A673 (cell line): ENCODE measurements at regions not wholly inside any gene's neighbourhood (a gene's known extent, or its start where the extent isn't known, plus 50 kb on each side); places are given as distances from the start of the nearest gene placed in this dataset.

ENCODE experiments used
- BruUV-seq: library from RNA; stranded (reverse); fragments of 400-500 nt; replicated peaks from 2 replicates; lab custom pipeline; 2021; lab: Mats Ljungman, UMichigan
- CTCF ChIA-PET: fragments of 300-600 bp; sonication (Branson Sonifier 250); formaldehyde crosslinking; loops from one replicate; lab custom pipeline; 2022; ENCODE audit warnings: antibody characterized with exemption; lab: Charles Lee
- POLR2A ChIA-PET: fragments of 300-600 bp; sonication (Branson Sonifier 250); formaldehyde crosslinking; loops from one replicate; lab custom pipeline; 2022; ENCODE audit warnings: antibody characterized with exemption; ENCODE audit not compliant: low non-redundant PET; lab: Charles Lee
- DNase-seq: peaks from one replicate; pipeline ENCODE4 v3.0.0-alpha.2; 2015; ENCODE audit warnings: low spot score
- H3K27ac ChIP-seq: fragments of 200-600 bp; sonication (generic); 2 replicates; pipeline ENCODE4 v1.5.1; 2016; ENCODE audit warnings: mixed run types, low read depth, mild to moderate bottlenecking, mixed read lengths, antibody characterized with exemption, low read length; ENCODE audit not compliant: poor library complexity, severe bottlenecking
- H3K27me3 ChIP-seq: fragments of 200-600 bp; sonication (generic); replicated peaks from 2 replicates; pipeline ENCODE4 v1.6.1; 2017; ENCODE audit warnings: mixed run types, low read depth, mild to moderate bottlenecking, mixed read lengths, antibody characterized with exemption, low read length; ENCODE audit not compliant: insufficient read depth, poor library complexity
- H3K36me3 ChIP-seq: fragments of 200-600 bp; sonication (generic); 2 replicates; pipeline ENCODE4 v1.6.1; 2016; ENCODE audit warnings: mixed run types, mild to moderate bottlenecking, mixed read lengths, antibody characterized with exemption, low read length; ENCODE audit not compliant: insufficient read depth, poor library complexity, severe bottlenecking
- H3K4me1 ChIP-seq: fragments of 200-600 bp; sonication (generic); 2 replicates; pipeline ENCODE4 v1.6.1; 2017; ENCODE audit warnings: mixed run types, mild to moderate bottlenecking, mixed read lengths, antibody characterized with exemption, low read length; ENCODE audit not compliant: insufficient read depth, poor library complexity, severe bottlenecking
- H3K4me3 ChIP-seq: fragments of 200-600 bp; sonication (generic); 2 replicates; pipeline ENCODE4 v1.5.1; 2016; ENCODE audit warnings: low read depth, mixed run types, mild to moderate bottlenecking, mixed read lengths, low read length; ENCODE audit not compliant: poor library complexity, severe bottlenecking
- H3K9me3 ChIP-seq: fragments of 200-600 bp; sonication (generic); 2 replicates; pipeline ENCODE4 v1.6.1; 2016; ENCODE audit warnings: mixed run types, low read depth, mild to moderate bottlenecking, mixed read lengths, antibody characterized with exemption, low read length; ENCODE audit not compliant: poor library complexity, severe bottlenecking
- CTCF ChIP-seq: fragments of 300-800, 200-600 bp; sonication (generic); conservative IDR thresholded peaks from 2 replicates; pipeline ENCODE4 v1.5.1; 2017; ENCODE audit warnings: low read depth, mild to moderate bottlenecking, antibody characterized with exemption, low read length, moderate library complexity, mixed read lengths
- EZH2 ChIP-seq: fragments of 200-600 bp; sonication (generic); IDR thresholded peaks from 2 replicates; pipeline ENCODE4 v1.6.1; 2017; ENCODE audit warnings: borderline replicate concordance, low read depth, mild to moderate bottlenecking, mixed read lengths, antibody characterized with exemption, low read length; ENCODE audit not compliant: poor library complexity, severe bottlenecking
- intact Hi-C: fragments of 100-400 bp; cut with micrococcal nuclease; formaldehyde crosslinking; loops from one replicate; pipeline ENCODE4 v1.10.0; 2022; ENCODE audit not compliant: unreplicated experiment

GRCh38 chr3:44048949-44049348 is 192.7 kb upstream of the TOPAZ1 start:
- H3K36me3 ChIP-seq = no peaks in the 10 kb centered on the region
- DNase-seq = no peak
- H3K27ac ChIP-seq = no peak overlapping the region
- intact Hi-C loops = no loop called here
- TF ChIP-seq EZH2 = no peak
- TF ChIP-seq CTCF = no peak
- CTCF ChIA-PET = no interaction called here
- H3K4me1 ChIP-seq = no peaks in the 10 kb centered on the region
- POLR2A ChIA-PET = no interaction called here
- no TSS peak for BruUV-seq
- no peak overlapping the region for H3K4me3 ChIP-seq
- H3K9me3 ChIP-seq = no peaks in the 10 kb centered on the region
- no peaks in the 10 kb centered on the region for H3K27me3 ChIP-seq

GRCh38 chr3:44050101-44050500 is 191.6 kb upstream of the TOPAZ1 start:
- Histone ChIP-seq H3K4me1 (no peaks in the 10 kb centered on the region), H3K9me3 (no peaks in the 10 kb centered on the region), H3K4me3 (no peak overlapping the region), H3K27me3 (no peaks in the 10 kb centered on the region), H3K27ac (no peak overlapping the region), H3K36me3 (no peaks in the 10 kb centered on the region)
- no TSS peak for BruUV-seq
- CTCF ChIA-PET = no interaction called here
- TF ChIP-seq CTCF (no peak), EZH2 (no peak)
- intact Hi-C loops = no loop called here
- DNase-seq = no peak
- POLR2A ChIA-PET = no interaction called here

- TF ChIP-seq CTCF (no peak), EZH2 (no peak)
- Histone ChIP-seq H3K27me3 (no peaks in the 10 kb centered on the region), H3K4me1 (no peaks in the 10 kb centered on the region), H3K4me3 (no peak overlapping the region), H3K36me3 (no peaks in the 10 kb centered on the region), H3K27ac (no peak overlapping the region), H3K9me3 (no peaks in the 10 kb centered on the region)
- CTCF ChIA-PET = no interaction called here
- BruUV-seq = no TSS peak
- POLR2A ChIA-PET = no interaction called here
- intact Hi-C loops = no loop called here
- no peak for DNase-seq
Observed at GRCh38 chr3:44050867-44051266, 190.8 kb upstream of the TOPAZ1 start.
